ENCODE measurements at regions not wholly inside any gene's neighbourhood (a gene's known extent, or its start where the extent isn't known, plus 50 kb on each side); places are given as distances from the start of the nearest gene placed in this dataset.
"Not testable (repeated sequence)": the region's sequence is repeated elsewhere in the genome, so short reads cannot be mapped to it uniquely, and the experiment has no call there.

DNA sequence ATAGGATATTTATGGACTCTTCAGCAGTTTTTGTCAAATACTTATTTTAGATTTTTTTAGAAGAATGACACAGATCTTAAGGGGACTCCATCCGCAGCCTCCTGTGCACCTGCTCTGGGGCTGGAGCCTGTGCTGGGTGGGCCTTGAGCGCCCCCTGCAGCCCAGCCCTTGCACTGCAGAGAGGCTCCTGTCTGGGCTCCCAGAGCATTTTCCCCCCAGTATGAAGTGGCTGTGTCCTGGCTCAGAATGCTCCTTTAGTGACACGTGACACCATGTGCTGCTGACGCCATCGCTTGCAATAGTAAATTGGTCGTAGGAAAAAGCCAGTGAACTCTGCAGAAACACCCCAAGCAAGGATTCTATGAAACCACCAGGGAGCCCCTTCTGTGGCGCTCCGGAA is 479.7 kb downstream of the TMEM121 start:
- H3K9me2 ChIP-seq (replicated peaks; ENCODE audit: control insufficient read depth, low read length); H3K27ac ChIP-seq (ENCODE audit: low read depth, low read length); H3F3A ChIP-seq (ENCODE audit: control insufficient read depth, insufficient read depth); H3K79me2 ChIP-seq (ENCODE audit: control insufficient read depth, low read length); H3K4me2 ChIP-seq (ENCODE audit: low read length); H3K36me3 ChIP-seq (ENCODE audit: control insufficient read depth, low read length); H3K4me1 ChIP-seq (ENCODE audit: control insufficient read depth, low read length); H3K9me3 ChIP-seq (ENCODE audit: control insufficient read depth, insufficient read depth, low read length); H3K4me3 ChIP-seq (ENCODE audit: low read length); H3K27me3 ChIP-seq (ENCODE audit: control insufficient read depth, low read length); H4K20me1 ChIP-seq (ENCODE audit: control insufficient read depth, insufficient read depth, low read depth, low read length): not testable (repeated sequence)
- TF ChIP-seq, protein P1, sequence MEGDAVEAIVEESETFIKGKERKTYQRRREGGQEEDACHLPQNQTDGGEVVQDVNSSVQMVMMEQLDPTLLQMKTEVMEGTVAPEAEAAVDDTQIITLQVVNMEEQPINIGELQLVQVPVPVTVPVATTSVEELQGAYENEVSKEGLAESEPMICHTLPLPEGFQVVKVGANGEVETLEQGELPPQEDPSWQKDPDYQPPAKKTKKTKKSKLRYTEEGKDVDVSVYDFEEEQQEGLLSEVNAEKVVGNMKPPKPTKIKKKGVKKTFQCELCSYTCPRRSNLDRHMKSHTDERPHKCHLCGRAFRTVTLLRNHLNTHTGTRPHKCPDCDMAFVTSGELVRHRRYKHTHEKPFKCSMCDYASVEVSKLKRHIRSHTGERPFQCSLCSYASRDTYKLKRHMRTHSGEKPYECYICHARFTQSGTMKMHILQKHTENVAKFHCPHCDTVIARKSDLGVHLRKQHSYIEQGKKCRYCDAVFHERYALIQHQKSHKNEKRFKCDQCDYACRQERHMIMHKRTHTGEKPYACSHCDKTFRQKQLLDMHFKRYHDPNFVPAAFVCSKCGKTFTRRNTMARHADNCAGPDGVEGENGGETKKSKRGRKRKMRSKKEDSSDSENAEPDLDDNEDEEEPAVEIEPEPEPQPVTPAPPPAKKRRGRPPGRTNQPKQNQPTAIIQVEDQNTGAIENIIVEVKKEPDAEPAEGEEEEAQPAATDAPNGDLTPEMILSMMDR (IDR thresholded peaks at IDR 0.05; ENCODE audit: low read depth, low read length, poor library complexity, severe bottlenecking): peak; percentile 52

DNA sequence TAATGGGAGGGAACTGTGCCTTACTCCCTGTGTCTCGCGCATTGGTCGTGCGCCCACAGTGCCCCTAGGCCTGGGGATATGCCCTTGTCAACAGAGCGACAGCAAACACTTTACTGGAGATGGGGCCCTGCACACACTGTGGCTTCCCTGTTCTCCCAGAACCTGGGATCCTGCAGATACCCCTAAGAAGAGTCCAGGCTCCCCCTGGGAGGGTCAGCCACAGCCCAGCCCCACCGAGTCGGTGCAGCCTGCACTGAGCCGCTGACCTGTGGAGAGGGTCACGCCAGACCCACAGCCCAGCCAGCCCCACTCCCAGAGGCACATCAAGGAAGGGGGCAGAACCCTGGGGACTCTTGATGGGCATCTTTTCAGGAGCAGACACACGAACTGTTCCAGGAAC is 480.3 kb downstream of the TMEM121 start:
- not testable (repeated sequence) for H3K79me2 ChIP-seq (ENCODE audit: control insufficient read depth, low read length); H3K27me3 ChIP-seq (ENCODE audit: control insufficient read depth, low read length); H3K27ac ChIP-seq (ENCODE audit: low read depth, low read length); H3K4me3 ChIP-seq (ENCODE audit: low read length); H3K9me3 ChIP-seq (ENCODE audit: control insufficient read depth, insufficient read depth, low read length); H3F3A ChIP-seq (ENCODE audit: control insufficient read depth, insufficient read depth); H4K20me1 ChIP-seq (ENCODE audit: control insufficient read depth, insufficient read depth, low read depth, low read length); H3K4me2 ChIP-seq (ENCODE audit: low read length); H3K36me3 ChIP-seq (ENCODE audit: control insufficient read depth, low read length); H3K9me2 ChIP-seq (replicated peaks; ENCODE audit: control insufficient read depth, low read length); H3K4me1 ChIP-seq (ENCODE audit: control insufficient read depth, low read length)

DNA sequence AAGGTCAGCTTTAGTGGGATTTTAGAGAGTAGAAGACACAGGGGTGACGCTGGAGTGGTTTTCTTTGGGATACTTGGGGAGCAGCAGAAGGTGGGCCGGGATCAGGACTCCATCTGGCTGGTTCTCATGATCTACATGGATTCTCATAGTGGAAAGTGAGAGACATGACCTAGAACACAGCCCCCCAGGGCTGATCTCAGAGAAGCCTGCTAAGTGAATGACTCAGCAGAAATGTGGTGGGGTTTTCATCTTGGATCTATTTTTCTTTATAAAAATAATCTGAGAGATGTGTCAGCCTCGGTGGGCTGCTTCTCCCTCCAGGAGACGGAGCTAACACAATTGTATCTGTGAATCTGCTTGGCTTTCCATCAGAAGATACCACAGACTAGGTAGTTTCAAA is 484.4 kb downstream of the TMEM121 start:
- Histone ChIP-seq H3K79me2 (ENCODE audit: control insufficient read depth, low read length) (no peaks in the 10 kb centered on the region), H3K9me3 (ENCODE audit: control insufficient read depth, insufficient read depth, low read length) (no peaks in the 10 kb centered on the region), H3K27me3 (ENCODE audit: control insufficient read depth, low read length) (no peaks in the 10 kb centered on the region), H3K4me3 (ENCODE audit: low read length) (no peak overlapping the region), H3F3A (ENCODE audit: control insufficient read depth, insufficient read depth) (no peaks in the 10 kb centered on the region), H3K36me3 (ENCODE audit: control insufficient read depth, low read length) (no peaks in the 10 kb centered on the region), H4K20me1 (ENCODE audit: control insufficient read depth, insufficient read depth, low read depth, low read length) (no peaks in the 10 kb centered on the region), H3K4me2 (ENCODE audit: low read length) (no peak overlapping the region), H3K4me1 (ENCODE audit: control insufficient read depth, low read length) (no peaks in the 10 kb centered on the region; the same call in 1 of the 2 replicates), H3K9me2 (replicated peaks; ENCODE audit: control insufficient read depth, low read length) (no peaks in the 10 kb centered on the region), H3K27ac (ENCODE audit: low read depth, low read length) (no peak overlapping the region)
- TF ChIP-seq, protein P1 (IDR thresholded peaks at IDR 0.05; ENCODE audit: low read depth, low read length, poor library complexity, severe bottlenecking): no peak
- TF ChIP-seq EZH2phosphoT487 (IDR thresholded peaks at IDR 0.05; ENCODE audit: borderline replicate concordance, low read length): no peak

DNA sequence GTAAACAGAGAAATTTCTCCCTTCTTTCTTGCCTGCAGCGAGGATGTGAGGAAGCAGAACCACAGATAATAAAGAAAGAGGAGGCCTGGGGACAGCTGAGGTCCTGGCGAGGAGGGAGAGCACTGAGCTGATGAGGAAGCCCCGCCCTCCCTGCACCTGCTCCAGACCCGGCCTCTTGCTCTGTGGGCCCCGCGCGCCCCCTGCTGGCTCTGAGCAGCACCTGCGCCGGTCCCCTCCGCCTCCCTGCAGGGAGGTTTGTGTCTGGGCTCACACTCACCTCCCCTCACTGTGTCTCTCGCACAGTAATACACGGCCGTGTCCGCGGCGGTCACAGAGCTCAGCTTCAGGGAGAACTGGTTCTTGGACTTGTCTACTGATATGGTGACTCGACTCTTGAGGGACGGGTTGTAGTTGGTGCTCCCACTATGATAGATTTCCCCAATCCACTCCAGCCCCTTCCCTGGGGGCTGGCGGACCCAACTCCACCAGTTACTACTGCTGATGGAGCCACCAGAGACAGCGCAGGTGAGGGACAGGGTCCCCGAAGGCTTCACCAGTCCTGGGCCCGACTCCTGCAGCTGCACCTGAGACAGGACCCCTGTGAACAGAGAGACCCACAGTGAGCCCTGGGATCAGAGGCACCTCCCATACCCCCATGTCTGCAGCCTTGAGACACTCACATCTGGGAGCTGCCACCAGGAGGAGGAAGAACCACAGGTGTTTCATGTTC is 485.4 kb downstream of the TMEM121 start:
- H3K36me3 ChIP-seq (ENCODE audit: control insufficient read depth, low read length); H3F3A ChIP-seq (ENCODE audit: control insufficient read depth, insufficient read depth); H3K27me3 ChIP-seq (ENCODE audit: control insufficient read depth, low read length); H3K4me1 ChIP-seq (ENCODE audit: control insufficient read depth, low read length); H4K20me1 ChIP-seq (ENCODE audit: control insufficient read depth, insufficient read depth, low read depth, low read length); H3K4me3 ChIP-seq (ENCODE audit: low read length); H3K9me2 ChIP-seq (replicated peaks; ENCODE audit: control insufficient read depth, low read length); H3K9me3 ChIP-seq (ENCODE audit: control insufficient read depth, insufficient read depth, low read length); H3K27ac ChIP-seq (ENCODE audit: low read depth, low read length); H3K79me2 ChIP-seq (ENCODE audit: control insufficient read depth, low read length): not testable (repeated sequence)
- TF ChIP-seq, protein P1 (IDR thresholded peaks at IDR 0.05; ENCODE audit: low read depth, low read length, poor library complexity, severe bottlenecking): peak; percentile 53
- H3K4me2 ChIP-seq (ENCODE audit: low read length): 0 out of 2 replicates have a peak overlapping the region, but pooled peaks have one; percentile 16

DNA sequence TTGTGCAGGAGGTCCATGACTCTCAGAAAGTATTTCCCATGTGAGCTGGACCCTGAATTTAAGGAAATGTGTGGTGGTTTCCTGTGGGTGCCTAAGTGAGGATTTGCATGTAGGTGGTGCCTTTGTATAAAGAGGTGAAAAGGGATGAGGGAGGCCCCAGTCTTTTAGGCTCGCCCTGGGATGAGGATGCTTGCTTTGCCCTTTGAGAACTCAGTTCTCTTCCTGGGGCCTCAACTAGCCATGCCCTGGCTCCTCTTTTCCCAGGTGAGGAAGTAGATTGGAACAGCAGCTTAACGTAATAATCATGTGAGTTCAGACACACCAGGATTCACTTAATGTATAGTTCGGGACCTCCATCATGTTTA is 486.0 kb downstream of the TMEM121 start:
- H3K4me1 ChIP-seq (ENCODE audit: control insufficient read depth, low read length); H3K9me2 ChIP-seq (replicated peaks; ENCODE audit: control insufficient read depth, low read length); H3K27ac ChIP-seq (ENCODE audit: low read depth, low read length); H3K4me3 ChIP-seq (ENCODE audit: low read length); H3F3A ChIP-seq (ENCODE audit: control insufficient read depth, insufficient read depth); H3K9me3 ChIP-seq (ENCODE audit: control insufficient read depth, insufficient read depth, low read length); H3K36me3 ChIP-seq (ENCODE audit: control insufficient read depth, low read length); H3K4me2 ChIP-seq (ENCODE audit: low read length); H4K20me1 ChIP-seq (ENCODE audit: control insufficient read depth, insufficient read depth, low read depth, low read length); H3K27me3 ChIP-seq (ENCODE audit: control insufficient read depth, low read length); H3K79me2 ChIP-seq (ENCODE audit: control insufficient read depth, low read length): not testable (repeated sequence)

Data from DOHH2 (cell line).